Hepatic stellate cell (primary cell): ENCODE measurements at regions not wholly inside any gene's neighbourhood (a gene's known extent, or its start where the extent isn't known, plus 50 kb on each side); places are given as distances from the start of the nearest gene placed in this dataset.
"Not testable (repeated sequence)": the region's sequence is repeated elsewhere in the genome, so short reads cannot be mapped to it uniquely, and the experiment has no call there.

Experiments
- DNase-seq: peaks from one replicate; pipeline ENCODE4 v3.0.0; 2011; ENCODE audit warnings: low spot score

DNA sequence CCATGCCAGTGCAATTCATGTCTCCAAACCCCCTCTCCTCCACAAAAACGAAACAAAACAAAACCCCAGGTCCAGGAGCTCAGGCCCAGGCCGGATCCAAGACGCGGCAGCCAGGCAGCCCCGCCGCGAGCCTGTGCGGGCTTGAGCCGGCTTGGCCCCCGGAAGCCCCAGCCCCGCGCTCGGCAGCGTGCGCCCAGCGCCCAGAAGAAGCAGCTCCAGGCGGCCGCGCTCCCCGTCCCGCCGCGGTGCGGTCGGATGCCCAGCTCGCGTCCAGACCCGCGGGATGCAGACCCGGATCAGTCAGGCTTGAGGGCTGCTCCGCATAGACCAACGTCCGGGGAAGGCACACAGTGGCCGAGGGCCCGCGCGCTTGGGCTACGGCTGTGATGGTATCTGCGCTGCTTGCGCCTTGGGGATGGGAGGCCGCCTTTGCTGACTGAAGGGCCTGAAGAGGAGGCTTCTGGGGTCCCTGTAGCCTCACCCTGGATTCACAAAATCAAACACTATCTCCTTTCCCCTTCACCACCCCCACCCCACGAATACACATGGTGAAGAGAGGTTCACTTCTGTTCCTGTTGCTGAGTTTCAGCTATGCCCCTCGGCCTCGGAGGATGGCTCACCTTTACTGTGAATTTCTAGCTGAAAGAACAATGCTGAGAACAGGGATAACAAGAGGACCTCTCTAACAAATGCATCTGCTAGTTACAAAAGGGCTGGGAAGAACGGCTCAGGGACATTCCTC, 79.9 kb upstream of the EN2 start:
- DNase-seq = no peak

DNA sequence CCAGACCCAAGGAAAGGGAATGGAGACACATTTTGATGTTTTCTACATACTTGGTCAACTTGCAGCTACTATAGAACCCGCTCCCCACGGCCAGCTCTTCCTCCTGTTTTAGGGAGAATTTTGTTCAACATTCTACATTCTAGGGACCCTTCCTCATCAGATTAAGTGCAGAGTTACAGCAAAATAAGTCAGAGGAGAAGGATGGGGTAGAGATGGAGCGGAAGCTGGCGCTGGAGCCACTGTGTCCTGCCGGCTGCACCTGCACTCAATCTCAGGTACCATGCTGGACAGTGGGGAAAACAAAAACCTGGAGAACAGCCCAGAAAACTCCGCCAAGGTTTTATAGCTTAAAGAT, 79.4 kb upstream of the EN2 start:
- no peak for DNase-seq

DNA sequence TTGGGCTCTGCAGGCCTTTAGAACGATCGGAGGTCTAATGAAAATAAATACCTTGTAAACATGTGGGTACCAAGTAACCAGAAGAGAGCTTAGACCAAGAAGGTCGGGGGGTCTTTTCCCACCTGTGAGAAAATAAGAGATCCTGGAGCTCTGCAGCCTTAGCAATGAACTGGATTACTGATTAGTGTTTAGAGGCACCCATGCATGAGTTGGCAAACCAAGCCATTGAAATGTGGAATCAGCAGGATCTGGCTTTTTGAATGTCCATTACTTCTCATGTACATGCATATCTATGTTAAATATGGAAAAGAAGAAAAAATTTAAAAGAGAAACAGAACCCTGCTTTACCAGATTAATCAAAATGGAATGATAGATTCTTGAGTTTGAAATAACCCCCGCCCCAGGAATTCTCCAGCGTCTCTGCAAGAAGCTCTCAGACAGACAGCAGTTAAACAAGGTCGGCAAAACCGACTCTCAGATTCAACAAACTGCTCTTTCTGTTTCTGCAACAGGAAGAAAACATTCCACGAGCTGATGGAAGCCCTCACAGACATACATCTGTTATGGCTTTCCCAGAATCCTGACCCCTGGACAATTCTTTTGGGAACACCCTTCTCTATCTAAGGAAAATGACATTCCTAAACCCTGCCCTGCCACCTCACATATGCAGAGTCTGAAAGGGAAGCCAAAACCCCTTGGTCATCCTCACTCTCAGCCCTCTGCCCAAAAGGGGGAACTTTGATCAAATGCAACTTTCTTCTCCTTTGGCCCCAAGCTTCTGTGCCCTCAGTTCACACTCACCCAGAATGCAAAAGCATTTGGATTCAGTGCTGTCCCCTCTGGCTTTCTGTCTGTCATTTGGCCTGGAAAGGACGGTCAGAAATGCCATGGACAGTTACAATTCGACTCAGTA, 78.7 kb upstream of the EN2 start:
- no peak for DNase-seq

DNA sequence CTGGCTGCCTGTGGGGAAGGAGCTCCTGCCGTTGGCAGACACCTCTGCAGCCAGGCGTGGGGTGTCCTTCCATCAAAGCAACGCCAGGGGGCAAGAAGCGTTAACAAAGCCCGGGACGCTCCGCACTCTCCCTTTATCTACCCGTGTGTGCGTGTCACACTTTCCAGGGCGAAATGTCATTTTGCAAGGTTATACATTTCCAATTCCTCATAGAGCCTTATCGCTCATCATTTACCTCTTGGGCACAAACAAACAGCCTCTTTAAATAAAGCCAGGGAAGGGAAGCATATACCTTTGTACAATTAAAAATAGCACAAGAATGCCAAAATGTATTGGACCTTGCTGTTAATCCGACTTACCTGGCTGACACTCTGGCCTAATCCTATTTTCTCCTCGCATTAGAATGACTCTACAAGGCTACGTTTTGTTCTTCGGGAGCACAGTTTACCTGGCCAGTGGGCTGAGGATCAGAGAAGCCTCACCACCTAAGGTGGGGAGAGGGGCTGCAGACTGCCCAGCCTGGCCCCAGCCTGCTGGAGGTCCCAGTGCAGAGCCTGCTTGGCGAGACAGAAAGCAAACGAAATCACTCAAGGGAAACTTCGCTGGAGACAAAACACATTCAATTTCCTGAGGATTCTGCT, 77.6 kb upstream of the EN2 start:
- DNase-seq = peak; percentile 79

DNA sequence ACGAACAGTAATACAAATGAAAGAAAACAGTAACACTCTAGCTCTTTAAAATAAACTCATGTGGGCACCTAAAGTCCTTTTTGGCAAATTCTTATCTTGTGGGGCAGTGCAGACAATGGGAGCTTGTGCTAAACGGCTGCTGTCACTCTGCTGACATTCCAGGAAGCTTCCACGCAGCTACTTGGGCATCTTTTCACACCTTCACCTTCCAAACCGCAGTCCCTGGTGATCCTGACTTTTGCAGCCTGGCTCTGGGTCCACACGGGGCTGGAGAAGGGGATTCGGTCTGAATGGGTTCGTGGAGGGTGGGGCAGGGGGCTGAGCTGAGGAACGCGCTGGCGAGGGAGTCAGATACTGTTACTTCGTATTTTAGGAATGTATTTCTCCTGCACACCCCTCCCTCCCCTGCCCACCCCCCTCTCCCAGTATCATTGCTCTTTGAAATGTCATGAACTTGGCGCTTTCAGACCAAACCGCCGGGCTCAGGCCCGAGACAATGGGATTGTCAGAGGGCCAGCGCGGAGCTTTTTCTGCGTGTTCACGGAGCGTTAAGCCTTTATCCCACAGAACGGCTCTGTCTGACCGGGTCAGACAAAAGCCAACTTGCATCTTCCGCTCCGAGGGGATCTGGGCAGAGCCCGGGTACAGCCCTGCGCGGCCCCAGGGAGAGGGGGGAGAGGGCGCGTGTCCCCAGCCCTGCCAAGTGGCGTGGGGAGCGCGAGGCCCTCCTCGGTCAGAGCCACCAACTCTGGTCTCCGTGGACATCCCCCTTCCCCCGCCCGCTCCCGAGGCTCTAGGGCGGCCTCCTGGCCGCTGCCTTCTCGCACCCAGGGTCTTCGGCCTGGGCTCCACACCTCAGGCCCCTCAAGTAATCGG, 76.7 kb upstream of the EN2 start:
- DNase-seq = no peak

DNA sequence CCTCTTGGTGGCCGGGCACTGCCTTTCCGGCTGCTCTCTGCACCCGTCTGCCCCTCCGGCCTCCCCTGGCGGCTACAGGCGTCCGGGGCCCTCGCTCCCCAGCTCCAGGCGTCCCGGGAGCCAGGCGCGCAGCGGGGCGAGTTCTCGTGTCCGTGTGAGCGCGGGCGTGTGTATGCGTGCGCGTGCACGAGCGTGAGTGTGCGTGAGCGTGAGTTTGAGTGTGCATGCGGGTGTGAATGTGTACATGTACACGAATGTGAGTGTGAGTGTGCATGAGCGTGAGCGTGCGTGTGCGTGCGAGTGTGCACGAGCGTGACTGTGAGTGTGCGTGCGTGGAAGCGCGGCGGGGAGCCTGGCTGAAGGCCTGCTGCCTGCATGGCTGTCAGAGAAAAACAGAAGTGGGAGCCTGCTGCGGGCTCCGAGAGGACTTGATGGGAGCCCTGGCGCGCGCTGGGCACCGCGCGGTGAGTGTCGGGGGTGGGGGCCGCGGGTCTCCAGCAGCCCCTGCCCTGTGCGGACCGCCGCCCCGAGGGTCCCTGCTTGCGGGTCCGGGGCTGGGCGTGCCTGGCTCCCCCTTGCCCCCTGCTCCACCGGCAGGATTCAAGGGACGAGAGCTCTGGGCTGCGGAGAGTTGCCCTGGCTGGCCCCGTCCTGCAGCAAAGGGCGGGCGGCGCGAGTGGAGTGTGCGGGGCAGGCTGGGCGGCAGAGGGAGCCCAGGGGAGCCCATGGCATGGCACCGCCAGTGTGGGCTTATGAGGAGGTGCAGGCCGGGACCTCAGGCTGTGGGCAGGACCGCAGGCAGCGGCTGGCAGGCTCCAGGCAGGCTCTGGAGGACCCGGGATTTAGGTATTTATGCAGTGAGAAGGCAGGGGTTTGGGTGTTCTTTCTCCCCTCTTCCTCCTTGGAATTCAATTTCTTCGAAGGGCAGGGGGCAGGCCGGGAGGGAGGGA, 75.8 kb upstream of the EN2 start:
- DNase-seq = no peak

DNA sequence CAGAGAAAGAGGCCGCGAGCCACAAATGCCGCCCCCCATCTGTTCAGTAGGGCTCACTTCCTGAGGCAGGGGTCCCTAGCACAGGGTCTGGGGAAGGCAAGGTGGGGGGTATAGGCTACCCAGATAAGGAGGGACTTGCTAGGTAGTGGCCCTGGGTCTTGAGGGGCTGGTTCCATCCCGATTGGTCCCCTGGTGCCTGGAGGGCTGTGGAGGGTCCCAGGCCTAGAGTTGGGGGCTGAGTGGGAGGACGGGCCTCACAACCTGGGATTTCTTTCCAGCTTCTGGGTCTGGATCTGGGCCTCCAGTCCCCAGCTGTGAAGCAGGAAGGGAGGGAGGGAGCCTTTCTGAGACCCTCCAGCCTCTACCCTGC, 75.1 kb upstream of the EN2 start:
- DNase-seq = no peak

DNA sequence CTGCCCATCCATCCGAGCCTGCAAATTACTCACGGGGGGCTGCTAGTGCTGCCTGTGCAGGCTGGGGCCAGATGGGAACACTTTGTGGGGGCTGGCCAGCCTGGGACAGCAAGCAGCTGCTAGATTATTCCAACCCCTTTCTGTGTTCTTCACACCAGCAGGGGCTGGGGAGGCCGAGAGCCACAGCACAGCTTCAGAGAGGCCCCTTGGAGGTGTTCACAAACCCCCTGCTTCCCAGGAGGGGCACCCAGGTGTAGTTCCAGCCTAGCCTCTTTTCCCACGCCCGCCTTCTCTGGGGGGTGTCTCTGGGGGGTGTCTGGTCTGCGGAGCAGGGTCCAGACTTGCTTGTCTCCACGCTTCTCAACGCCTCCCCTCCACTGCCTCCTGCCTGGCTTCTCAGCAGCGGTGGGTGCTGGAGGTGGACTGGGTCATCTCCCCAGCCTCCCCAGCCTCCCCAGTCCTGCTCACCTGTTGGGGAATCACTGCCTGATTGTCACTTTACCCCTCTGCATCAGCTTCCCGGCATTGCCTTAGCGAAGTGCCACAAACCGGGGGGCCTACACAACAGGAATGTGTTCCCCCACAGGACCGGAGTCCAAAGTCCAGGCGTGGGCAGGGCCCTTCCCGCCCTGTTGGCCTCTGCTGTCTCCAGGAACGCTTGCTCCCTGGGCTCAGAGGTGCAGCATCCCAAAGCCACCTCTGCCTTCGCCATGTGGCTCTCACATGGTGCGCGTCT, 74.0 kb upstream of the EN2 start:
- no peak for DNase-seq

DNA sequence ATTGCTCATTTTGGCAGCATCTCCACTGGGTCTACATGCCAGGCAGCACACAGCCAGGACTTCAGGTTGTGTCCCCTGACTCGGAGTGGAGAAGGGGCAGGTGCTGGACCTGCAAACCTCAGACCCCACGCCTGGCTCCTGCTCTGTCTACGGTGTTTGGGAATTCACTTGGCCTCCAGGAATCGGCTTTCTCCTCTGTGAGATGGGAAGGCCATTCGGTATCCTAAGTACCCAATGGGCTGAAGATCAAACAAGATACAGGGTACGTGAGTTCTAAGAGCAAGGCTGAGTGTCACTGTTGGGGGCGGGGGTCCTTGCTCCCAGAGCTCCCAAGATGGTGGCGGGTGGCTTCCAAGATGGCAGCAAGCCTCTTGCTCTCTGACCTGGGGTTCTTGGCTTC, 73.2 kb upstream of the EN2 start:
- DNase-seq = no peak

DNA sequence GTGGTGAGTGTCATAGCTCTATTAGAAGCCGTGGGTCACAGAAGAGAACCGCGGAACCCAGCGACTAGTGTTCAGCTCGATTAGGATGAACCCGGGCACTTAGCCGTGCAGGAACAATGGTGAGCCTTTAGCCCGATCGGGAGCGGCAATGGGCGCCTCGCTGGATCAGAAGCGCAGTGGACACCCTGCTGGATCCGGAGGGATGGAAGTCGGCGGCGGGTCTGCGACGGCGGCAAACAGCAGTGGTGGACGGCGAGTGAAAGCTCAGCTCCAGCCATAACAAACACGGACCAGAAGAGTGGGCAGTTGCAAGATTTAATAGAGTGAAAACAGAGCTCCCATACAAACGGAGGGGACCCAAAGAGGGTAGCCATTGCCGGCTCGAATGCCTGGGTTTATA, 72.7 kb upstream of the EN2 start:
- not testable (repeated sequence) for DNase-seq

DNA sequence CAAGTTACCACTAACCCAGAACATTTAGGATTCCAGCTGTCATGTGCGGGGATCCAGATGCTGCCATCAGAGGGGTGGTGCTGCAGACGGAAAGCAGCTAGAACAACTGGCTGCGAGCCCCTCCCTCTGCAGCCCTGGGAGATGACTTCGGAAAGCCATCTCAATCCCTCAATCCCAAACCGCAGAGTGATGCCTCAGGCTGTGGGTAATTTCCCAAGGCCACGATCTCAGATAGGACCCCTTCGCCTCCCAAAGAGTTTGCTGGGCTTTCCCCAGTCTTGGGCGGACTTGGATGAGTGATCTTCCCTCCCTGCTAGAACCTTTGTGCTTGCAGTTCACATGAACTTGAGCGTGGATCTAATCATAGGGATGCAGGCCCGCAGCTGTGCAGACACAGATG, 71.3 kb upstream of the EN2 start:
- DNase-seq = no peak

DNA sequence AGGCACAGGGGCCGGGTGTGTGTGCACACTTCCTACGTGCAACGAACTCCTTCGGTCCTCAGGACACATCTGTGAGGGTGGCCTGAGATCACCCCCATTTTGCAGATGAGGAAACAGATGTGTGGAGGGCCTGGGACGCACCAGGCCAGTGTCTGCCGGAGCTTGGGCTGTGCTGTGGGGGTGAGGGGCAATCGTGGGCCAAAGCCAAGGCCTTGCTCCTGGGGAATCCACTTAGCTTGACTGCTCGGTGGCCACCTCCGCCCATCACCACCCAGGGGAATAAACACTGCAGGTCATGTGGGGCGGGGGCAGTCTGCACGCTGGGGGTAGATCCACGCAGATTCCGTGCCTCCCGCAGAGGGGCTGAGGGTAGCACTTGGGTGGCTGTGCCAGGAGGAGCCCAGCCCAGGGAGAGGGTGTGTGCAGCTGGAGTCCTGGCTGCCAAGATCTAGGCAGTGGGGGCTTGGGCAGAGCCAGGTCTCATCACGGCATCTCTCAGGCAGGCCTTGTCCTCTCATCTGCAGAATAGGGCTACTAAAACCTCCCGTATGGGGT, 70.8 kb upstream of the EN2 start:
- no peak for DNase-seq

DNA sequence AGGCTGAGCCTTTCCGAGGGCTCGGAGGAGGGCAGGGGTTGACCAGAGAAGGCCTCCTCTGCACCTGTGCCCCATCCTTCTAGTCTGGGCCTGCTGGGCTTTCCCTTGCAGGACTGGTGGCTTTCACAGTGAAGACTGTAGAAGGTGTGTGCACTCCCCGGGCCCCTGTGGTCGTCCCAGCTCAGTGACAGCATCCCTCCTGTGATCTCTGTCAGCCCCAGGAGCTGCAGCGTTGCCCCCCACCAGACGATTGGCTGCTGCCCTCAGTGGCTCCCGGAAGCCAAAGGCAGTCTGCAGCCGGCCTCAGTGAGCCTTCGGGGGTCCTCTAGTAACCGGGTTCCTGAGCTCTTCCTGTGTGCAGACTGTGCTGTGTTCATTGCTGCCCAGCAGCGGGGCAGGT, 69.4 kb upstream of the EN2 start:
- DNase-seq = no peak

DNA sequence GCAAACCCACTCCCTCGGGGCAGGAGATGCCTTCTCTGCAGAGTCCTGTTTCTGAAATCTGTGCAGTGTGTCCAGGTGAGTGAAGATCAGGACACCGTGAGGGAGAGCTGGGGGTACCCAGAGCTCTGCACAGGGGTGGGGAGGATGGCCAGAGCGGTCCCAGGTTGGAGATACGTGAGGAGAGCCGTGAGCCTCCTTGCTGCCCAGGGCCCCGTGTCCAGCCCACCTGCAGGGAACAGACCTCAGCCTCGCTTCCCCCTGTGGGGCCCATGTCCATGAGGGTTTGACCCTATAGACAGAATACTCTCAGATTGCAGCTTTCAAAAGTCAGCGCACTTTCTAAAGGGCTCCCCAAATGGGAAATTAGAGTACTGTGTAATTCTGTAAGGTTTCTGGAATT, 66.5 kb upstream of the EN2 start:
- no peak for DNase-seq

DNA sequence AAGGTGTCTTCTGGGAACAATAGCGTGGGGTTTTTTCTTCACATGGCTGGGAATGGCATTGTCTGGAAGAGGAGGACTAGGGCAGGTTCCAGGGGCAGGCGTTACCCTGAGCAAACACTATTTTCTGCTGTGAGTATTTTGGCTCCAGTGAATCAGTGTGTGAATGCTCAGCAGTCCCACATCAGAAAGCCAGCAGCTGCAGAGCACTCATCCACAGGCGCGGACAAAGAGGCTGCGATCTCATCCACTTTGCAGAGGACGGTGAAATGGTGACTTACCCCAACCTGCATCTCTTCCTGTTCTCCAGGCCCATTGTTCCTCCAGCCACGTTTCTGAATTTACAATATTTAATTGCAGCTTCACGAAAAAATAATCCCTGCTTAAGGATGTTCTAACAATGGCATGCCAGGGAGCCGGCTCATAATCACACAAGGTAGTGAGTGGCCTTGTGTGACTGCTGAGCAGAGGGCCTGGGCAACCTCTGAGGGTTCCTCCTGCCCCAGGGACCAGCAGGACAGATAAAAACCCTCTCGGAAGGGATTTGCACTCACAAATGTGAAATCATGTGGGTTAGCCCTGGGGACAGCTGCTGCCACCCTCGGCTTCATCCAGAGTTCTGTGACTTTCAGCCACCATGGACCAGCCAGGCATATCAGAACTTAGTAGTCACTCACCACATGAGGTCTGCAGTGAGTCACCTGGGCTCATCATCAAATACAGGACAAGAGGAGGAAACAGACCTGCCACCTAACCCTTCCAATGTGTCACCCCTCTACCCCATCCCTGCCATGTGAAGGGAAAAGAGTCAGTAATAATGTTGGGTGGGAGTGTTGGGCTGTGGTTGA, 65.0 kb upstream of the EN2 start:
- no peak for DNase-seq

DNA sequence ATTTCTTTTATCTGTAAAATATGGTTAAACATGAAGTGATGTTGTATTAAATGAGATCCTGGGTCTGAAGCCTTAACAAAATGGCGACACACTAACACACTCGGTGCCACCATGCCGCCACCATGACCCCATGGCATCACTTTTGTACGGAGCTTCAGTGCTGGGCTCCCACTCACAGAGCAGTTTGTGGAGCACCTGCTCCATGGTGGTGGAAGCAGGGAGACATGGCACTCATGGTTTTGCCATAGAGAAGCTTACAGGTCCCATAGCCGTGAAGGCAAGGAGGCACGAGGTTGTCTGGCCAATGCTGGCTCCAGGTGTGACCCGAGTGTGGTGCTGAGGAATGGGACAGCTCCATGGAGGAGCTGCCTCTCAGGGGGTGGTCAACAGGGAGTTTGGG, 63.5 kb upstream of the EN2 start:
- DNase-seq = no peak

DNA sequence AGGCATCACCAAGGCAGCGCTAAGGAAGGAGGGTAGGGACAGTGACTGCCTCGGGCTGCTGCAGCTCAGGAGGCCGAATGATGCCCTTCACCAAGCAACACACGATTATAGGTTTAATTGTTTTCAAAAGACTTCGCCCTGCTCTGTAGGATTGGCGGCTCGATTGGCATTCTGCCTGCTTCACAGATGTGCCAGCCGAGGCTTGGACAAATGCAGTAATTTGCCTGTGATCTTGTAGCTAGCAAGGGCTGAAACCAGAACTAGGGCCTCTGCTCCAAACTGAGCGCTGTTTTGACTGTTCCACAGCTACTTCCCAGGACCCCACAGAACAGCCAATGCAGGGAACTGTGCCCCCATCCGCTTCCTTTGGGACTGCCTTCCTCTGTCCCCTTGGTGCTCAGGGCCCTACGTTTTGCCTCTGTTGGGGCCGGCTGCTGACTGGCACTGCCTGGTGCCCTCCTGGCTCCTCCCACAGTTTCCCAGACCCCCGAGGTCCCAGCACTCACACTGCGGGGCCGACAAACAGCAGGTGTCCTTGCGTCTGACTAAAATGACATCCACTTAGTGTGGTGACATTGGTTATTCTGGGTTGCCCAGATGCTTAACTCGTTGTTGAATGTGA, 62.6 kb upstream of the EN2 start:
- no peak for DNase-seq

DNA sequence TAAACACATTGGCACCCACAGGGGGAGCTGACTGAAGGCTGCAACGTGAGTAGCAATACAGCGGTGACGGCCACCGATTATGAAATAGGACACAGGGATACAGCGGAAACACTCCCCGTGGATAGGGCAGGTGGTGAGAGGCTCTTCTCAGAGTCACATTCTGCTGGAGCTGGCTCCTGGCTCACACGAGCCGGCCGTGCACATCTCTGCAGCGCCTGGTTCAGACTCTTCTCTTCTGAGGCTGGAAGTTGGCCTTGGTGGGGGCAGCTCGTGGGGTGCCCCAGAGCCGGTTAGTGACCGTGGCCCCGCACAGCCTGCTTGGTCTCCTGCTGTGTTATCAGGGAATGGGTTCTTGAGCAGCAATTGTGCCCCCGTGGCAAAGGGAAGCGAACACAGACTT, 61.3 kb upstream of the EN2 start:
- DNase-seq = no peak
